Naive thymus-derived CD8-positive, alpha-beta T cell (primary cell): ENCODE measurements at regions not wholly inside any gene's neighbourhood (a gene's known extent, or its start where the extent isn't known, plus 50 kb on each side); places are given as distances from the start of the nearest gene placed in this dataset.

Experiments
- ATAC-seq, 2 donors: fragments of 150-1000 bp; cut with Tn5 transposase in 1 of 2; sonication (Bioruptor Pico), chemical (Tn5 transposase) in 1 of 2; 1 replicate in 1 of 2; 2 replicates in 1 of 2; pipeline ENCODE4 v1.10.0; 2021; ENCODE audit warnings: mild to moderate bottlenecking in 2 of 2, moderate library complexity in 2 of 2
- POLR2A ChIA-PET: fragments of 350-600 bp; sonication (Branson Sonifier 250); formaldehyde crosslinking; loops from one replicate; lab custom pipeline; 2021; ENCODE audit warnings: antibody characterized with exemption; lab: Charles Lee
- DNase-seq, 10 donors: peaks; one replicate each; pipeline versions ENCODE4 v3.0.0 to v3.0.0-alpha.2; 2020 to 2022
- H3K27ac Mint-ChIP-seq, 10 donors: one replicate each; pipeline ENCODE4 v1.8.0; 2020 to 2022; ENCODE audit warnings: mild to moderate bottlenecking in 10 of 10, mixed read lengths in 10 of 10, moderate library complexity in 4 of 10, inconsistent platforms in 1 of 10
- H3K27me3 Mint-ChIP-seq, 5 donors: one replicate each; pipeline ENCODE4 v1.8.0; 2021 to 2022; ENCODE audit warnings: mixed read lengths in 5 of 5
- H3K36me3 Mint-ChIP-seq, 3 donors: one replicate each; pipeline ENCODE4 v1.8.0; 2020 to 2022; ENCODE audit warnings: mixed read lengths in 3 of 3, mild to moderate bottlenecking in 2 of 3, inconsistent platforms in 1 of 3
- H3K4me1 Mint-ChIP-seq, 4 donors: one replicate each; pipeline ENCODE4 v1.8.0; 2021 to 2022; ENCODE audit warnings: mixed read lengths in 4 of 4
- H3K4me3 Mint-ChIP-seq, 10 donors: one replicate each; pipeline ENCODE4 v1.8.0; 2020 to 2022; ENCODE audit warnings: mild to moderate bottlenecking in 10 of 10, mixed read lengths in 10 of 10, moderate library complexity in 6 of 10, inconsistent platforms in 1 of 10
- H3K9me3 Mint-ChIP-seq, 9 donors: one replicate each; pipeline ENCODE4 v1.8.0; 2020 to 2022; ENCODE audit warnings: mixed read lengths in 9 of 9, mild to moderate bottlenecking in 3 of 9, inconsistent platforms in 1 of 9, moderate library complexity in 1 of 9

- Mint-ChIP-seq H3K36me3 (peaks cover 0 to 16% (median 4%) of the 10 kb centered on the region in 3 donors), H3K4me3 (no peak overlapping the region), H3K27ac (no peak overlapping the region), H3K9me3 (peaks cover 0 to 16% (median 2%) of the 10 kb centered on the region in 9 donors), H3K4me1 (peaks cover 0 to 21% (median 0%) of the 10 kb centered on the region in 4 donors), H3K27me3 (peaks cover 0 to 10% (median 2%) of the 10 kb centered on the region in 5 donors)
- POLR2A ChIA-PET = no interaction called here
- peak in 1 of 2 donors; percentile 53 for ATAC-seq
- peak in 5 of 10 donors; percentile 10 to 41 (median 29) for DNase-seq
These were observed 149.8 kb upstream of the HDAC9 start for GRCh38 chr7:18345641-18346234.

GRCh38 chr7:18347170-18347569 is 148.4 kb upstream of the HDAC9 start:
- POLR2A ChIA-PET = no interaction called here
- no peak overlapping the region for H3K27ac Mint-ChIP-seq
- no peak overlapping the region for H3K4me3 Mint-ChIP-seq
- peaks cover 0 to 1% (median 0%) of the 10 kb centered on the region in 9 donors for H3K9me3 Mint-ChIP-seq
- ATAC-seq = no peak
- peaks cover 0 to 1% (median 0%) of the 10 kb centered on the region in 3 donors for H3K36me3 Mint-ChIP-seq
- DNase-seq = no peak
- peaks cover 0 to 15% (median 0%) of the 10 kb centered on the region in 4 donors for H3K4me1 Mint-ChIP-seq
- H3K27me3 Mint-ChIP-seq = peaks cover 0 to 3% (median 1%) of the 10 kb centered on the region in 5 donors

- no peak overlapping the region for H3K4me3 Mint-ChIP-seq
- ATAC-seq (no peak), DNase-seq (no peak)
- POLR2A ChIA-PET = no interaction called here
- H3K27me3 Mint-ChIP-seq = no peaks in the 10 kb centered on the region
- H3K4me1 Mint-ChIP-seq = peaks cover 0 to 13% (median 0%) of the 10 kb centered on the region in 4 donors
- no peaks in the 10 kb centered on the region for H3K36me3 Mint-ChIP-seq
- peak overlapping the region in 1 of 10 donors; percentile 69 for H3K27ac Mint-ChIP-seq
- H3K9me3 Mint-ChIP-seq = no peaks in the 10 kb centered on the region
These were observed 144.9 kb upstream of the HDAC9 start for GRCh38 chr7:18350678-18351077.

GRCh38 chr7:18352339-18353255 is 143.0 kb upstream of the HDAC9 start:
- peaks cover 0 to 8% (median 0%) of the 10 kb centered on the region in 4 donors for H3K4me1 Mint-ChIP-seq
- POLR2A ChIA-PET = no interaction called here
- H3K4me3 Mint-ChIP-seq = no peak overlapping the region
- no peaks in the 10 kb centered on the region for H3K36me3 Mint-ChIP-seq
- ATAC-seq = no peak
- no peaks in the 10 kb centered on the region for H3K27me3 Mint-ChIP-seq
- no peak for DNase-seq
- H3K27ac Mint-ChIP-seq = no peak overlapping the region
- no peaks in the 10 kb centered on the region for H3K9me3 Mint-ChIP-seq

GRCh38 chr7:18353339-18353738 is 142.2 kb upstream of the HDAC9 start:
- Mint-ChIP-seq H3K27me3 (no peaks in the 10 kb centered on the region), H3K27ac (no peak overlapping the region), H3K36me3 (no peaks in the 10 kb centered on the region), H3K4me1 (peaks cover 0 to 8% (median 0%) of the 10 kb centered on the region in 4 donors), H3K9me3 (no peaks in the 10 kb centered on the region), H3K4me3 (no peak overlapping the region)
- no peak for DNase-seq
- POLR2A ChIA-PET = no interaction called here
- no peak for ATAC-seq

GRCh38 chr7:18354108-18355085 is 141.2 kb upstream of the HDAC9 start:
- H3K27ac Mint-ChIP-seq = no peak overlapping the region
- DNase-seq = no peak
- H3K4me1 Mint-ChIP-seq = peaks cover 0 to 8% (median 0%) of the 10 kb centered on the region in 4 donors
- no peaks in the 10 kb centered on the region for H3K27me3 Mint-ChIP-seq
- ATAC-seq = no peak
- POLR2A ChIA-PET = no interaction called here
- no peak overlapping the region for H3K4me3 Mint-ChIP-seq
- H3K9me3 Mint-ChIP-seq = no peaks in the 10 kb centered on the region
- no peaks in the 10 kb centered on the region for H3K36me3 Mint-ChIP-seq

GRCh38 chr7:18356191-18356645 is 139.3 kb upstream of the HDAC9 start:
- Mint-ChIP-seq H3K27me3 (peaks cover 0 to 1% (median 0%) of the 10 kb centered on the region in 5 donors), H3K9me3 (no peaks in the 10 kb centered on the region), H3K27ac (no peak overlapping the region), H3K4me1 (peaks cover 0 to 8% (median 0%) of the 10 kb centered on the region in 4 donors), H3K36me3 (peaks cover 0 to 1% (median 0%) of the 10 kb centered on the region in 3 donors), H3K4me3 (peak overlapping the region in 8 of 10 donors; percentile 8 to 74 (median 40))
- peak in 3 of 10 donors; percentile 17 to 27 (median 19) for DNase-seq
- peak in 1 of 2 donors; percentile 25 for ATAC-seq
- POLR2A ChIA-PET = no interaction called here

GRCh38 chr7:18357691-18358090 is 137.9 kb upstream of the HDAC9 start:
- peaks cover 0 to 1% (median 0%) of the 10 kb centered on the region in 3 donors for H3K36me3 Mint-ChIP-seq
- no peaks in the 10 kb centered on the region for H3K9me3 Mint-ChIP-seq
- H3K27me3 Mint-ChIP-seq = peaks cover 0 to 1% (median 0%) of the 10 kb centered on the region in 5 donors
- DNase-seq (no peak), ATAC-seq (no peak)
- peaks cover 0 to 8% (median 0%) of the 10 kb centered on the region in 4 donors for H3K4me1 Mint-ChIP-seq
- H3K4me3 Mint-ChIP-seq = no peak overlapping the region
- no peak overlapping the region for H3K27ac Mint-ChIP-seq
- POLR2A ChIA-PET = no interaction called here

- Mint-ChIP-seq H3K4me1 (no peaks in the 10 kb centered on the region), H3K36me3 (peaks cover 0 to 1% (median 0%) of the 10 kb centered on the region in 3 donors), H3K9me3 (no peaks in the 10 kb centered on the region), H3K27me3 (peaks cover 0 to 1% (median 0%) of the 10 kb centered on the region in 5 donors), H3K27ac (no peak overlapping the region), H3K4me3 (no peak overlapping the region)
- DNase-seq (no peak), ATAC-seq (no peak)
- POLR2A ChIA-PET = no interaction called here
These were observed 133.8 kb upstream of the HDAC9 start for GRCh38 chr7:18361756-18362155.

- Mint-ChIP-seq H3K4me1 (no peaks in the 10 kb centered on the region), H3K9me3 (no peaks in the 10 kb centered on the region), H3K27me3 (peaks cover 0 to 1% (median 0%) of the 10 kb centered on the region in 5 donors), H3K27ac (no peak overlapping the region), H3K4me3 (no peak overlapping the region), H3K36me3 (peaks cover 0 to 1% (median 0%) of the 10 kb centered on the region in 3 donors)
- POLR2A ChIA-PET = no interaction called here
- no peak for DNase-seq
- ATAC-seq = no peak
These were observed 131.7 kb upstream of the HDAC9 start for GRCh38 chr7:18363751-18364380.

GRCh38 chr7:18364396-18364795 is 131.2 kb upstream of the HDAC9 start:
- no peaks in the 10 kb centered on the region for H3K9me3 Mint-ChIP-seq
- H3K27ac Mint-ChIP-seq = no peak overlapping the region
- no peak overlapping the region for H3K4me3 Mint-ChIP-seq
- peaks cover 0 to 1% (median 0%) of the 10 kb centered on the region in 5 donors for H3K27me3 Mint-ChIP-seq
- POLR2A ChIA-PET = no interaction called here
- H3K4me1 Mint-ChIP-seq = no peaks in the 10 kb centered on the region
- DNase-seq (no peak), ATAC-seq (no peak)
- H3K36me3 Mint-ChIP-seq = peaks cover 0 to 1% (median 0%) of the 10 kb centered on the region in 3 donors

GRCh38 chr7:18366394-18366793 is 129.2 kb upstream of the HDAC9 start:
- POLR2A ChIA-PET = no interaction called here
- H3K36me3 Mint-ChIP-seq = no peaks in the 10 kb centered on the region
- H3K4me3 Mint-ChIP-seq = no peak overlapping the region
- no peak overlapping the region for H3K27ac Mint-ChIP-seq
- peaks cover 0 to 1% (median 0%) of the 10 kb centered on the region in 5 donors for H3K27me3 Mint-ChIP-seq
- no peaks in the 10 kb centered on the region for H3K4me1 Mint-ChIP-seq
- no peak for DNase-seq
- ATAC-seq = no peak
- H3K9me3 Mint-ChIP-seq = no peaks in the 10 kb centered on the region
